ENCODE measurements at regions not wholly inside any gene's neighbourhood (a gene's known extent, or its start where the extent isn't known, plus 50 kb on each side); places are given as distances from the start of the nearest gene placed in this dataset.

- no peak overlapping the region for H3K4me3 ChIP-seq (ENCODE audit: low read depth, low read length)
- no peak for TF ChIP-seq CTCF (IDR thresholded peaks at IDR 0.05; ENCODE audit: borderline replicate concordance, insufficient read depth, low read depth, low read length)
Observed at GRCh38 chr12:5185435-5186069, 141.9 kb downstream of the KCNA5 start.

- H3K4me3 ChIP-seq (ENCODE audit: low read depth, low read length) = no peak overlapping the region
- no peak for TF ChIP-seq CTCF (IDR thresholded peaks at IDR 0.05; ENCODE audit: borderline replicate concordance, insufficient read depth, low read depth, low read length)
Observed at GRCh38 chr12:5186715-5187114, 143.0 kb downstream of the KCNA5 start.

- H3K4me3 ChIP-seq (ENCODE audit: low read depth, low read length) = no peak overlapping the region
- no peak for TF ChIP-seq CTCF (IDR thresholded peaks at IDR 0.05; ENCODE audit: borderline replicate concordance, insufficient read depth, low read depth, low read length)
Observed at GRCh38 chr12:5187136-5187535, 143.5 kb downstream of the KCNA5 start.

- H3K4me3 ChIP-seq (ENCODE audit: low read depth, low read length) = no peak overlapping the region
- no peak for TF ChIP-seq CTCF (IDR thresholded peaks at IDR 0.05; ENCODE audit: borderline replicate concordance, insufficient read depth, low read depth, low read length)
Observed at GRCh38 chr12:5188472-5188871, 144.8 kb downstream of the KCNA5 start.

- no peak overlapping the region for H3K4me3 ChIP-seq (ENCODE audit: low read depth, low read length)
- no peak for TF ChIP-seq CTCF (IDR thresholded peaks at IDR 0.05; ENCODE audit: borderline replicate concordance, insufficient read depth, low read depth, low read length)
Observed at GRCh38 chr12:5189173-5189572, 145.5 kb downstream of the KCNA5 start.

GRCh38 chr12:5191803-5192538 lies 148.3 kb downstream of the KCNA5 start:
- no peak for TF ChIP-seq CTCF (IDR thresholded peaks at IDR 0.05; ENCODE audit: borderline replicate concordance, insufficient read depth, low read depth, low read length)

GRCh38 chr12:5192726-5193125 lies 149.0 kb downstream of the KCNA5 start:
- H3K4me3 ChIP-seq (ENCODE audit: low read depth, low read length) = no peak overlapping the region
- TF ChIP-seq CTCF (IDR thresholded peaks at IDR 0.05; ENCODE audit: borderline replicate concordance, insufficient read depth, low read depth, low read length) = no peak

More at GRCh38 chr12:5191803-5192538, 148.3 kb downstream of the KCNA5 start:
- H3K4me3 ChIP-seq (ENCODE audit: low read depth, low read length) = no peak overlapping the region

All from GM12875 (cell line).